Renal cortical epithelial cell (primary cell): ENCODE measurements at regions not wholly inside any gene's neighbourhood (a gene's known extent, or its start where the extent isn't known, plus 50 kb on each side); places are given as distances from the start of the nearest gene placed in this dataset.

Experiments
- DNase-seq: peaks from one replicate; pipeline ENCODE4 v3.0.0-alpha.2; 2011; ENCODE audit warnings: low read depth

DNA sequence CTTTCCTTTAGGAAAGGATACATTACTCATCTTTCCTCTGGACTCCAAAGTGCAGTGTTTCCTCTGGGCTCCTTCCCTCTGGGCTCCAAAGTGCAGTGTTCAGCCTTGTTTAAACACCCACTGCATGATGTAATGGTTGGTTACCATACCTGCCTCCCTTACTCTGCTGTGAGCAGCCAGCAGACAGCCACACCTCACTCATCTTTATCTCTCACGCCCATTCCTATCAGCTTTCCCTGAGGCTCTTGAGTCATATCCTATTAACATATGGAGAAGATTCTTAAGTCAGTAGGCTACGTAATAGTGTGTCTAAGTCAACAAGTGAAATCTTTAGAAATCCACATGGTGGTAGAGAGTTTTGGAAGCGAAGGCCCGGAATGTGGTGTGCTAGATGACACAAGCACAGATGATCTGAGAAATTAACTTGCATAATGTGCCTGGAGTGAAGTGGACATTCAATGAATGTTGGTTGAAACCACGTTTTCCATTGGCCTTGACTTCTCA is 97.2 kb upstream of the CTNNB1 start:
- no peak for DNase-seq

DNA sequence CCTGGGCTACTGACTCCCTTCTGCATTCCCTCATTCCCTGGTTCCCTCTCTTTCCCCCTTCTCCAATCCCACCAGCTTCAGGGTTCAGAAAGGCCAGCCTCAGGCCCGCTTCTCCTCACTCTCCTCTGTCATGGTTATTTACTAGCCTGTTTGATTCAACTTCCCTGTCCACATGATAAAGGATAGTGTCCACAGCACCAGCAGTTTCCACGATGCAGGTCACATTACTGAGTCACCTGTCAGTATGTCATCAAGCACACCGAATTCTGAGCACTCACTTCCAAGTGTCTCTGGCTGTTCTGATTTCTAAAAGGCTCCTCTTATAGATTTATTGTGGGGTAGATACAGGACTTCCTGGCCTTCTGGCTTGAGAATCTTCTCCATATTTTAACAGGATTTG is 96.6 kb upstream of the CTNNB1 start:
- no peak for DNase-seq

DNA sequence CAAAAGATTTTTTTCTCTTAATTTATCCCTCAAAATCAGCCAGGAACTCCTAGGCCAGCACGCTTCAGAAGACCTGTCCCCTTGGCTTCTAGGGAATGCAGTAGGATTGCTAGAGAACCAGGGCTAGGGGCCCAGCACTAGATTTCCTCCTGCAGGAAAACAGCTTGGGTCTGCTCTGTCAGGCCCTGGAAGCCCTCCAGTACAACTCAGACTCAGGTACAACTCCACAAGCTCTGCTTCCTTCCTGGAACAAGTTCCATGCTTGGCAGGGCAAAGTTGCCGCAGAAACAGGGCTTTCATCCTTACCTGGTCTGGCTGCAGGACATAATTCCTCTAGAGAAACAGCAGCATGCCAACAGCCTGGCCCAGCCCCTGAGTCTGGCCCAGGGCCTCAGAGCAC is 96.1 kb upstream of the CTNNB1 start:
- no peak for DNase-seq

DNA sequence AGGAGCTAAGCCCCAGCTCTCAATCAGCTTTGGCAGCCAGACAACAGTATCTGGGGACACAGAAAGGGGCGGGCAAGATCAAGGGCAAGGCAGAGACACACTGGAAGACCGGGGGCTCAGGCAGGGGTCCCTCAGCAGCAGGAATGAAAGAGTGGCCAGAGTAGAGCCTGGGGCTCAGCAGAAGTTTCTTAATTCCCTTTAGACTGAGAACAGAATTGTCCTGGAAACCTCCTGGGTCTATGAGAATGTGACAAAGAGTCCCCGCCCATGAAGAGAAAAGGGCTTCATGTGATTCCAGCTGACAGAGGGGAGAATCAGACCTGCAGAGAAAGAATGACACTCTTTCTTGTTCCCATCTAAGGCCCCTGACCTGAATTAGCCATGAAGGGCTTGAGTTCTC is 95.2 kb upstream of the CTNNB1 start:
- no peak for DNase-seq

DNA sequence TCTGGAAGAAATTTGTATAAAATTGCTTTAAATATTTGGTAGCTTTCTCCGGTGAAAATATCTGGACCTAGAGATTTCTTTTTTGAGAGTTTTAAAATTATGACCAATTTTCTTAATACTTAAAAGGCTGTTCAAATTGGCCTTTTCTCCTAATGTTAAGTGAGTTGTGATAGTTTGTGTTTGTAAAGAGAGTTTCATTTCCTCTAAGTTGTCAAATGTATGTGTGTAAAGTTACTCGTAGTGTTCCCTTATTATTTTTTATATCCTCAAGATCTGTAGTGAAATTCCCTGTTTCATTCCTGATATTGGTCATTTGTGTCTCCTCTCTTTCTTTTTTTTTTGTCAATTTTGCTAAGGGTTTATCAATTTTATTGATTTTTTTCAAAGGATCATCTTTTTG is 92.6 kb upstream of the CTNNB1 start:
- no peak for DNase-seq

- no peak for DNase-seq
Observed at GRCh38 chr3:41111011-41111410, 88.3 kb upstream of the CTNNB1 start.

GRCh38 chr3:41112466-41112865 is 86.8 kb upstream of the CTNNB1 start:
- DNase-seq, result no peak

DNA sequence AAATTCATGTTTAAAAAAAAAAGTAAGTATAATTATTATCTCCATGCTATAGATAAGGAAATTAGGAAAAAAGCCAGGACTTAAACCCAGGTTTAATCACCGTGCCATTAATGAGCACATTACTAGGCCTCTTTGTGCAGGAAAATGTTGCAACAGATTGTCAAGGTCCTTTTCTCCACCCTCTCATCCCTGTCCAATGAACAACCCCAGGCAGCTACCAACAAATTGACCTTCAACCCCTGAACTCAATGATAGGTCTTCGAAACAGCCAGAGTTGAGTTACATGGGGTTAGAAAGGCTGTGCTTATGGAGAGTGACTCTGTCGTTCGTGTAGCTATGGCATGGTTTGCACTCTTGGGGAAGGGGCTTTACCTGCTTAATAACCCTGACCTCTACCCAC is 84.2 kb upstream of the CTNNB1 start:
- DNase-seq, result no peak

- no peak for DNase-seq
Observed at GRCh38 chr3:41116851-41117250, 82.5 kb upstream of the CTNNB1 start.

GRCh38 chr3:41117398-41117870 is 81.9 kb upstream of the CTNNB1 start:
- peak; percentile 97 for DNase-seq

DNA sequence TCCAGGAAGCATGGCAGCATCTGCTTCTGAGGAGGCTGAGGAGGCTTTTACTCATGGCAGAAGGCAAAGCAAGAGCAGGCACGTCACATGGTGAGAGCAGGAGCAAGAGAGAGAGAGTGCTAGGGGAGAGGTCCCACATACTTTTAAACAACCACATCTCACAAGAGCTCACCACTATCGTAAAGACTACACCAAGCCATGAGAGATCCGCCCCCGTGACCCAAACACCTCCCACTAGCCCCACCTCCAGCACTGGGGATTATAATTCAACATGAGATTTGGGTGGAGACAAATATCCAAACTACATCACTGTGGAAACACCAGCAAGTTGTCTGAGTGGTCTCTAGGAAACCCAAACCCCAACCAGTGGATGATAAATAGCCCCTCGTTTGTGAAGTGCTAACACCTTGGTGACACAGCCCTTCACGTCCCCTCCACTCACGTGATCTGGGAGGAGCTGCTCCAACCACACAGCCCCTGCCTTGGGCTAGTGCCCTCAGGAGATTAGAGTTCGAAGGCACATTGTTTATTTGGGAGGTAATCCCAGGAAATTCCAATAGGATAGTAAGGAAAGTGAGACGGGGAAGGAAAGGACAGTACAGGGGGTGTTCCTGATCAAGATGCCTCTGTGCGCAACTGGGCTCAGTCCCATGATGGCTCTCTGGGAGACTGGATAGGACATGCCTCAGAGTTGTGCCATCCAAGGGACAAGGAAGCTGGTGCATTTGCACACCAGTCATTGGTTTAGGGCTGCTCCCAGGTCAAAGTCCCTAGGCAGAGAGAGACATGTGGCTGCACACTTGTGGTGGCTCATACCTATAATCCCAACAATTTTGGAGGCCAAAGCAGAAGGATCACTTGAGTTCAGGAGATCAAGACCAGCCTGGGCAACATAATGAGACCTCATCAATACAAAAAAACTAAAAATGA is 80.6 kb upstream of the CTNNB1 start:
- DNase-seq, result no peak

DNA sequence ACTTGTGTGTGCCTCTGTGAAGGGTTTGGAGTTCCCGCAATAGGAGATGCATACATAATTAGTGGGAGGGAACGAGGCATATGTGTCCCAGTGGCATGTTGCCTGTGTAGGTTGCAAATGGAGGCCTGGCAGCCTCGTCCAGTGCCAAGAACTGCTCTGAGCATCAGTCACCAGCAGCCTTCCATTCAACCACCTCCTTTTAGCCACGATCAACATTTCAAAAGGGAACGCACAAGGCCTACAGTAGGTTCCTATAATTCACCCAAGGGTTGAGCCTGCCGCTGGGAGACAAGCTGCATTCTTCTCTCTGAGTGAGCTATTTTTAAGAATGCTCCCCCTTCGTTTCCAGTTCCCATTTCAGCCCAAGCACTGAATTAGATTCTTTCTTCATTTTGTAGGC is 78.8 kb upstream of the CTNNB1 start:
- DNase-seq, result no peak

- no peak for DNase-seq
Observed at GRCh38 chr3:41125258-41125657, 74.0 kb upstream of the CTNNB1 start.

DNA sequence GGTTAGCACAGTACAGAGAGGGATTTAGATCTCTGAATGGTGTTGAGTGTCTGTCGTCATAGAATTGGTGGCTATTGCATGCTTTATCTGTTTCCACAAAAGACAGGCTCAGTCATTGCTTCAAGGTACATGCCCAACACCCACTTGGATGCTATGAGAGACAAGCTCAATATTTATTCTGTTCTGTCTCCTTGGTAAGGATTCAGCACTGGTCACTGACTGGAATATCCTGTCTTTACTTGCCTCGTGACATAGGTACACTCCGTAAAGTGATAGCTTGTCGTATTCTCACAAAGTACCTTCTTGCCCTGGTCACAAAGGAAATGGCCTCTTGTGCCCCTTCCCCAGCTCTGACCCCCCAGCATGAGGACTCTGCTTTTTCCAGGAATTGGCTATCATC is 72.8 kb upstream of the CTNNB1 start:
- DNase-seq, result no peak

DNA sequence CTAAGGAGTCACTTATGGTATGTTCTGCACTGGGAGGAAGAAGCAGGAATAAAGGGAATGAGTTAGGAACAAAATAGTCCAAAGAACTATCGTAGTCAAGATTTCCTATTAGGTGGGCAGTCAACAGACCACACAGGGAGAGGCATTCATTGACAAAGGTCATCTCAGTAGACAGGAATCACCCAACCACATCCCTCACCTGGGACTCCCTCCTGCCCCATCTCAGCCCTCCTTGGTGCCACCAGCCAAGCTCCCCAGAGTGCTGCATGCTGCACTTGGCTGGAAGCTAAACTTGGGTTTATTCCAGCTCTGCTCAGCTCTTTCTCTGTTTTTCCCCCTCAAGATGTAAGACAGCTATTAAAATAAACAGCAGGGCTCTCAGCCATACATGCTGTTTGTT is 72.3 kb upstream of the CTNNB1 start:
- no peak for DNase-seq

DNA sequence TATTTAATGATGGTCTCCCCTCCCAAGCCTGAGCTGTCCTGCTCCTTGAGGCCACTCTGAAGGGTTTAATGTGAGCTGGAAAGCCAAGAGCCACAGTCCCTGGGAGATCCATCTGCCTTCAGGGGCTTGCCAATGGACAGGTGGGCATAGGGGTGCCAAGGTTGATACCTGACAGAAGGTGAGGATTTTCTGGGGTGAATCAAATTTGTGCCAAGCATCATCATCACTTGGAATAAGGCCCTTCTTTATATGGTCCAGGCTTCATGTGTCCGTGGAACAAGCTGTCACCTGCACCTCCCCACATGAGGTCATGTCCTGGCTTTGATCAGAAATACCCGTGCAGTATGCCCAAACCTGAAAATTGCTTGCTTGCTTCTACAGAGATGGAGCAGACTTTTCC is 71.9 kb upstream of the CTNNB1 start:
- DNase-seq, result no peak

GRCh38 chr3:41129731-41130130 is 69.6 kb upstream of the CTNNB1 start:
- DNase-seq, result peak; percentile 19

- no peak for DNase-seq
Observed at GRCh38 chr3:41131224-41131623, 68.1 kb upstream of the CTNNB1 start.

- DNase-seq, result peak; percentile 68
Observed at GRCh38 chr3:41137686-41138111, 61.6 kb upstream of the CTNNB1 start.

GRCh38 chr3:41138146-41138545 is 61.2 kb upstream of the CTNNB1 start:
- no peak for DNase-seq

- DNase-seq, result no peak
Observed at GRCh38 chr3:41138601-41139000, 60.7 kb upstream of the CTNNB1 start.

GRCh38 chr3:41140242-41140641 is 59.1 kb upstream of the CTNNB1 start:
- no peak for DNase-seq

DNA sequence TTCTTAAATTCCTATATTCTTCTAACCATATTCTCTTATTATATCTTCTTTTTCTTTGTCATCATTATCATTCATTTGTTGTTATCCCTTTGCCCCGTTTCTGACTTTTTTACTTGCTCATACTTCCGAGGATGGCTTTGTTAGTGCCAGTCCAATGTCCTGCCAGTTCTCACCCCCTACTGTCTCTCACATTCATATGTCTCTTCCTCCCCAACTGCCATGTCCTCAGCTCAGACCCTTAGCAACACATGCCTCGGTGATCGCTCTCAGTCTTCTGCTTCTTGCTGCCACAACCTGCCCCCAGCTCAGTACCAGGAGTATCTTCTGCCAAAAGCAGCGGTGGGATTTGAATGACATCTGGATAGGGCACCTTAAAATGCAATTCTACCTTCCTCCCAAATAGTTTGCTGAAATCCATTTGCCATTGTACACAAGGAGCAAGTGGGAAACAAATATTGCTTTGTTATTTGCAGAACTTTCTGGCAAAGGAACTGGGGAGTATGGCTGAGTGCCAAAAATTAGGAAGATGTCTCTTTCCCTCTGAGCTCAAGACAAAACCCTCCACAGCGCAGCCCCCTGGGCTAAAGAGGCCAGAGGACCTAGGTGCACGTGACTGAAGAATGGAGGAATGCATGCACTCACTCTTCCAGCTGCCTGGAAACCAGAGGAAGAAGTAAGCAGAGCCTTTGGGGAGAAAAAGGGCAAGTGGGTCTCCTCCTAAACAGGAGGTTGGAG is 57.7 kb upstream of the CTNNB1 start:
- DNase-seq, result no peak
